Activated CD8-positive, alpha-beta T cell treated with anti-CD3 and anti-CD28 coated beads for 36 hours (primary cell): ENCODE measurements at regions not wholly inside any gene's neighbourhood (a gene's known extent, or its start where the extent isn't known, plus 50 kb on each side); places are given as distances from the start of the nearest gene placed in this dataset.
"Not testable (repeated sequence)": the region's sequence is repeated elsewhere in the genome, so short reads cannot be mapped to it uniquely, and the experiment has no call there.

Experiments used
- ATAC-seq: fragments of 200-7000 bp; cut with Tn5 transposase; one replicate; pipeline ENCODE4 v1.10.0; 2021; ENCODE audit warnings: mild to moderate bottlenecking, moderate library complexity
- CTCF ChIA-PET: fragments of 350-600 bp; sonication (Branson Sonifier 250); formaldehyde crosslinking; loops from one replicate; lab custom pipeline; 2021; ENCODE audit warnings: antibody characterized with exemption; lab: Charles Lee
- POLR2A ChIA-PET: fragments of 350-600 bp; sonication (Branson Sonifier 250); formaldehyde crosslinking; loops from one replicate; lab custom pipeline; 2021; ENCODE audit warnings: antibody characterized with exemption; lab: Charles Lee
- DNase-seq: peaks from one replicate; pipeline ENCODE4 v3.0.0-alpha.2; 2020
- H3K27ac Mint-ChIP-seq: one replicate; pipeline ENCODE4 v1.8.0; 2021; ENCODE audit warnings: mild to moderate bottlenecking, mixed read lengths
- H3K27me3 Mint-ChIP-seq: one replicate; pipeline ENCODE4 v1.8.0; 2021; ENCODE audit warnings: mixed read lengths
- H3K36me3 Mint-ChIP-seq: one replicate; pipeline ENCODE4 v1.8.0; 2021; ENCODE audit warnings: low read depth, mixed read lengths
- H3K4me1 Mint-ChIP-seq: one replicate; pipeline ENCODE4 v1.8.0; 2021; ENCODE audit warnings: low read depth, mixed read lengths
- H3K4me3 Mint-ChIP-seq: one replicate; pipeline ENCODE4 v1.8.0; 2021; ENCODE audit warnings: mild to moderate bottlenecking, moderate library complexity, mixed read lengths
- H3K9me3 Mint-ChIP-seq: one replicate; pipeline ENCODE4 v1.8.0; 2021; ENCODE audit warnings: mixed read lengths
- intact Hi-C: fragments of 100-400 bp; cut with micrococcal nuclease; formaldehyde crosslinking; loops from one replicate; pipeline ENCODE4 v1.10.0; 2022
- TF ChIP-seq, protein P1 (sequence below): fragments of 200-600 bp; IDR thresholded peaks from one replicate; pipeline ENCODE4 v1.8.0; 2022; ENCODE audit warnings: antibody characterized with exemption, mild to moderate bottlenecking

DNA sequence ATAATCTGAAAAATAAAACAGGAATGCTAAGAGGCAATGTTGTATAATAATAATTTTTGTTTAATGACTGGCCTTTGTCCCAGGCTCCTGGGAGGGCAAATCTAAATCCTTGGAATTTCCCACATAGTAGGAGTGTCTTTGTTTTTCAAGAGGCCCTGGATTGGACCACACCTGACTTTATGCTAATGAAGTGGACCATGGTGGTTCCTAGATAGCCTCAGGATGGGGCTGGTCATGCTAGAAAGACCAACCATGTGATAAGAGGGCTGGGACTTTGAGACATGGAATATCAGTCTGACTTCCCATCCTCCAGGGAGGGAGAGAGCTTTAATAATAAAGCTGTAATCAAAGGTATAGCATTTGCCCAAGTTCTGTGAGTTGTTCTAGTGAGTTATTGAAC is 138.2 kb upstream of the RAB4A start:
- peaks cover 18% of the 10 kb centered on the region for H3K9me3 Mint-ChIP-seq
- DNase-seq: no peak
- TF ChIP-seq, protein P1, sequence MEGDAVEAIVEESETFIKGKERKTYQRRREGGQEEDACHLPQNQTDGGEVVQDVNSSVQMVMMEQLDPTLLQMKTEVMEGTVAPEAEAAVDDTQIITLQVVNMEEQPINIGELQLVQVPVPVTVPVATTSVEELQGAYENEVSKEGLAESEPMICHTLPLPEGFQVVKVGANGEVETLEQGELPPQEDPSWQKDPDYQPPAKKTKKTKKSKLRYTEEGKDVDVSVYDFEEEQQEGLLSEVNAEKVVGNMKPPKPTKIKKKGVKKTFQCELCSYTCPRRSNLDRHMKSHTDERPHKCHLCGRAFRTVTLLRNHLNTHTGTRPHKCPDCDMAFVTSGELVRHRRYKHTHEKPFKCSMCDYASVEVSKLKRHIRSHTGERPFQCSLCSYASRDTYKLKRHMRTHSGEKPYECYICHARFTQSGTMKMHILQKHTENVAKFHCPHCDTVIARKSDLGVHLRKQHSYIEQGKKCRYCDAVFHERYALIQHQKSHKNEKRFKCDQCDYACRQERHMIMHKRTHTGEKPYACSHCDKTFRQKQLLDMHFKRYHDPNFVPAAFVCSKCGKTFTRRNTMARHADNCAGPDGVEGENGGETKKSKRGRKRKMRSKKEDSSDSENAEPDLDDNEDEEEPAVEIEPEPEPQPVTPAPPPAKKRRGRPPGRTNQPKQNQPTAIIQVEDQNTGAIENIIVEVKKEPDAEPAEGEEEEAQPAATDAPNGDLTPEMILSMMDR: no peak
- no peak overlapping the region for H3K4me3 Mint-ChIP-seq
- peaks cover 16% of the 10 kb centered on the region for H3K36me3 Mint-ChIP-seq
- intact Hi-C loops: no loop called here
- POLR2A ChIA-PET: no interaction called here
- no peak overlapping the region for H3K27ac Mint-ChIP-seq
- peaks cover 57% of the 10 kb centered on the region for H3K4me1 Mint-ChIP-seq
- ATAC-seq: no peak
- CTCF ChIA-PET: no interaction called here
- no peaks in the 10 kb centered on the region for H3K27me3 Mint-ChIP-seq

DNA sequence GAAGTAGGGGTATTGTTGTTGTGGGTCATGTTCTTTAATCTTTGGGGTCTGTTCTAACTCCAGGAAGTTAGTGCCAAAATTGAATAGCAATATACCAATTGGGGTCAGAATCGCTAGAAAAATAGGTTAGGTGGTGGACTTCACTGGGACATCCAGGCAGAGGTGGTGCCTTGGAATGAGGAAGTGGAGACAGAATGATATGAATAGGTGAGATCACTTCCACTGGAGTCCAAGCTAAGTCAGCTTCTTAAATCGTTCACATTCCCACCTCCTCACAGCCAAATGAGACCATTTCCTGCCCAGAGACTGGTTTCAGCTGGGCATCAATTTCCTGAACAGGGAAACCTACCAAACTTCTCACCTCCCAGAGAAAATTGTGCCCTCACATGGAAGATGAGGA is 137.8 kb upstream of the RAB4A start:
- intact Hi-C loops: no loop called here
- Mint-ChIP-seq H3K27ac (no peak overlapping the region), H3K9me3 (peaks cover 18% of the 10 kb centered on the region), H3K27me3 (no peaks in the 10 kb centered on the region), H3K4me1 (peaks cover 54% of the 10 kb centered on the region), H3K36me3 (peaks cover 16% of the 10 kb centered on the region), H3K4me3 (no peak overlapping the region)
- TF ChIP-seq, protein P1: no peak
- CTCF ChIA-PET: no interaction called here
- POLR2A ChIA-PET: no interaction called here
- no peak for ATAC-seq
- no peak for DNase-seq

GRCh38 chr1:229133811-229134210 is 137.1 kb upstream of the RAB4A start:
- TF ChIP-seq, protein P1: no peak
- POLR2A ChIA-PET: no interaction called here
- DNase-seq: no peak
- CTCF ChIA-PET: no interaction called here
- H3K36me3 Mint-ChIP-seq: peaks cover 16% of the 10 kb centered on the region
- no peak for ATAC-seq
- peaks cover 55% of the 10 kb centered on the region for H3K4me1 Mint-ChIP-seq
- peaks cover 18% of the 10 kb centered on the region for H3K9me3 Mint-ChIP-seq
- no peaks in the 10 kb centered on the region for H3K27me3 Mint-ChIP-seq
- no peak overlapping the region for H3K27ac Mint-ChIP-seq
- intact Hi-C loops: no loop called here
- H3K4me3 Mint-ChIP-seq: no peak overlapping the region

DNA sequence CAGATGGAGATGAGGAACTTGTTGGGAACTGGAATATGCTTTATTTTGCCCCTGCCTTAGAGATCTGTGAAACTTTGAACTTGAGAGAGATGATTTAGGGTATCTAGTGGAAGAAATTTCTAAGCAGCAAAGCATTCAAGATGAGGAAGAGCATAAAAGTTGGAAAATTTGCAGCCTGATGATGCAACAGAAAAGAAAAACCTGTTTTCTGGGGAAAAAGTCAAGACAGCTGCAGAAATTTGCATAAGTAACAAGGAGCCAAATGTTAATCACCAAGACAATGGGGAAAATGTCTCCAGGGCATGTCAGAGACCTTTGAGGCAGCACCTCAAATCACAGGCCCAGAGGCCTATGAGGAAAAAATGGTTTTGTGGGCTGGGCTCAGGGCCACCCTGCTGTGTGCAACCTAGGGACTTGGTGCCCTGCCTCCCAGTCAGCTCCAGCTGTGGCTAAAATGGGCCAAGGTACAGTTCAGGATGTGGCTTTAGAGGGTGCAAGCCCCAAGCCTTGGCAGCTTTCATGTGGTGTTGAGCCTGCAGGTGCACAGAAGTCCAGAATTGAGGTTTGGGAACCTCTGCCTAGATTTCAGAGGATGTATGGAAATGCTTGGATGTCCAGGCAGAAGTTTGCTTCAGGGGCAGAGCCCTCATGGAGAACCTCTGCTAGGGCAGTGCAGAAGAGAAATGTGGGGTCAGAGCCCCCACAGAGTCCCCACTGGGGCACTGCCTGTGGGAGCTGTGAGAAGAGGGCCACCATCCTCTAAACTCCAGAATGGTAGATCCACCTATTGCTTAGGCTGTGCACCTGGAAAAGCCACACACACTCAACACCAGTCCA is 136.3 kb upstream of the RAB4A start:
- H3K4me3 Mint-ChIP-seq, CTCF ChIA-PET, DNase-seq, POLR2A ChIA-PET, intact Hi-C loops, H3K27ac Mint-ChIP-seq, ATAC-seq, H3K27me3 Mint-ChIP-seq: not testable (repeated sequence)
- peaks cover 16% of the 10 kb centered on the region for H3K36me3 Mint-ChIP-seq
- H3K9me3 Mint-ChIP-seq: peaks cover 18% of the 10 kb centered on the region
- peaks cover 55% of the 10 kb centered on the region for H3K4me1 Mint-ChIP-seq

GRCh38 chr1:229135773-229136172 is 135.1 kb upstream of the RAB4A start:
- Mint-ChIP-seq H3K4me3 (no peak overlapping the region), H3K27ac (no peak overlapping the region), H3K4me1 (peaks cover 46% of the 10 kb centered on the region), H3K27me3 (no peaks in the 10 kb centered on the region), H3K9me3 (peaks cover 18% of the 10 kb centered on the region), H3K36me3 (peaks cover 16% of the 10 kb centered on the region)
- peak; percentile 13 for ATAC-seq
- ChIA-PET CTCF (no interaction called here), POLR2A (no interaction called here)
- intact Hi-C loops: no loop called here
- peak; percentile 9 for DNase-seq
- TF ChIP-seq, protein P1: no peak
